ENCODE measurements at regions not wholly inside any gene's neighbourhood (a gene's known extent, or its start where the extent isn't known, plus 50 kb on each side); places are given as distances from the start of the nearest gene placed in this dataset.

GRCh38 chr13:39968646-39969475 lies 313.4 kb downstream of the COG6 start:
- no peak for DNase-seq (ENCODE audit: low spot score)
- no peak for TF ChIP-seq CTCF (IDR thresholded peaks at IDR 0.05; ENCODE audit: extremely low read depth, missing control alignments)

- no peak for TF ChIP-seq CTCF (IDR thresholded peaks at IDR 0.05; ENCODE audit: extremely low read depth, missing control alignments)
- no peak for DNase-seq (ENCODE audit: low spot score)
Observed at GRCh38 chr13:39970177-39970846, 314.9 kb downstream of the COG6 start.

DNA sequence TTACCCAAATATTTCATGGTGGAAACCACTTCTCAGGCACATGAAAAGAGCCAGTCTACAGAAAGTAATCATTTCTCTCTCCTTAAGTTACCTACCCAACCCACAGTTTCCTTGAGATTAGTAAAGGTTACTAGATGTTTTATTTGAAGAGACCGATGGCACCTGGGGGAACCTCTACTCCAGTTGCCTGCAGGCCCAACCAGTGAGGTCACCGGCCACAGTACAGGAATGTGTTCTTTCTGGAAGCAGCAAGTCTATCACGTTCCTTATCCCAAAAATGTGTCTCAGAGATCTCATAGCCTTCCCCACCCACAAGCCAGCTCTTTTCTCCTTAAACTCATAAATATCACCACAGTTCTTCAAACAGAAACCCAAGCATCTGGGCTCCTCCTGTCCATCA lies 316.1 kb downstream of the COG6 start:
- DNase-seq (ENCODE audit: low spot score) = no peak
- TF ChIP-seq CTCF (IDR thresholded peaks at IDR 0.05; ENCODE audit: extremely low read depth, missing control alignments) = no peak

DNA sequence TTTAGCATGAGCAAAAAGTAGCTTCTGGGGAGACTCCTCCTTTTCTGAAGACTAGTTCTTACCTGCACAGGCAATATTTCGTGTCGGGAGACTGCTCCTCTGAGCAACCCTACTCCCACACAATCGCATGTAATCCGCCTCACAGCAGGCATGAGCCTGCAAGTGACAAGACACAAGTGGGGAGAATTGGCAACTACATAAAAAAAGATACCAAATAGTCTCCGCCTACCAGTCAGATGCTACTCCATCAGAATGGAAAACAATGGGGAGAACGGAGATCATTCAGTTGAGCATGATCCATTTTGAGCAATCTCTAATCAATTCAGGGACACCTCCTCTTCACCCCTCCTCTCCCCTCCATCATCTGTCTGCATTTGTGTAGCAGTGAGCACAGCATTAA lies 321.0 kb downstream of the COG6 start:
- DNase-seq (ENCODE audit: low spot score) = no peak
- no peak for TF ChIP-seq CTCF (IDR thresholded peaks at IDR 0.05; ENCODE audit: extremely low read depth, missing control alignments)

DNA sequence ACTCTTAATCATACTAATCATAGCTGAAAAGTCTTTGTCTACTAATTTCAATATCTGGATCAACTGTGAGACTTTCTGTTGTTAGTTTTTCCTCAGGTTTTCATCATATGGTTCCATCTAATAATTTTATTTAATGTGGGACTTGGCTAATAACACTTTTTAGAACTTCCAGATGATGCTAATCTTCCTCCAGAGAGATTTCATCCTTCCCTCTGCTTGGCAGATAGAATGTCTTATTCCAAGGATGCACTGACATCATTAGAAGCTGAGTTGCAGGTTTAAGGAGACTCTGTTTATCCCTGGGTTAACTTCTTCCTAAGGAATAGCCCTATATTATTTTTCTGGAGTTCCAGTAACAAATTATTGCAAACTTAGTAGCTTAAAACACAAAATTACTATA lies 325.6 kb downstream of the COG6 start:
- no peak for DNase-seq (ENCODE audit: low spot score)
- TF ChIP-seq CTCF (IDR thresholded peaks at IDR 0.05; ENCODE audit: extremely low read depth, missing control alignments) = no peak

DNA sequence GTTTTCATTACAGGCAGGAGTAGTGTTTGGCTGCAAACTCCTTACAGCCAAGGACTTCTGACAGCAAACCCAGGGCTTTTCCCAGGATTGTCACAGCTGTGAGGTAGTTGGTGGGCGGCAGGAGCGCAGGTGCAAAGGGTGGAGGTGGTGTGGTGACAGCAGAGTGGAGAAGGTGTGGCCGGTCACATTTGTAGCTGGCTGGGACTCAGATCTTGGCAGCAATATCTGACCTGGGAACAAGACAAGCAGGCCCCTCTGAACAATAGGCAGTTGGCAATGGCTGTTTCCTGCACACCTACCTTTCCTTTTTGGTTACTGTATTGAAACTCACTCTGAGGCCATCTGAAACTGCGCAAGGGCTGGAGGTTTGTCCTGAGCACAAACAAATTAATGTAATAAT lies 327.3 kb downstream of the COG6 start:
- no peak for DNase-seq (ENCODE audit: low spot score)
- TF ChIP-seq CTCF (IDR thresholded peaks at IDR 0.05; ENCODE audit: extremely low read depth, missing control alignments) = no peak

- DNase-seq (ENCODE audit: low spot score) = no peak
- TF ChIP-seq CTCF (IDR thresholded peaks at IDR 0.05; ENCODE audit: extremely low read depth, missing control alignments) = no peak
Observed at GRCh38 chr13:39985071-39985470, 329.6 kb downstream of the COG6 start.

All from GM20000 (cell line).